AG09319 (cell line): ENCODE measurements at regions not wholly inside any gene's neighbourhood (a gene's known extent, or its start where the extent isn't known, plus 50 kb on each side); places are given as distances from the start of the nearest gene placed in this dataset.

ENCODE experiments used
- DNase-seq: peaks from one replicate; pipeline ENCODE4 v3.0.0-alpha.2; 2010; ENCODE audit warnings: low read depth; ENCODE audit errors: extremely low read depth
- CTCF ChIP-seq: IDR thresholded peaks from 2 replicates; pipeline ENCODE4 v1.5.1; 2011; ENCODE audit warnings: low read depth, mild to moderate bottlenecking, inconsistent platforms, low read length, moderate library complexity

- no peak for TF ChIP-seq CTCF
- no peak for DNase-seq
Measured at GRCh38 chr17:69882281-69882680, 192.7 kb upstream of the KCNJ16 start.

- no peak for DNase-seq
- no peak for TF ChIP-seq CTCF
Measured at GRCh38 chr17:69883120-69883519, 191.9 kb upstream of the KCNJ16 start.

- no peak for DNase-seq
- TF ChIP-seq CTCF, result no peak
Measured at GRCh38 chr17:69884356-69884755, 190.7 kb upstream of the KCNJ16 start.

- TF ChIP-seq CTCF, result no peak
- no peak for DNase-seq
Measured at GRCh38 chr17:69884846-69885245, 190.2 kb upstream of the KCNJ16 start.

- no peak for TF ChIP-seq CTCF
- no peak for DNase-seq
Measured at GRCh38 chr17:69898601-69899000, 176.4 kb upstream of the KCNJ16 start.

GRCh38 chr17:69900101-69900500 lies 174.9 kb upstream of the KCNJ16 start:
- no peak for DNase-seq

GRCh38 chr17:69900829-69901228 lies 174.2 kb upstream of the KCNJ16 start:
- no peak for DNase-seq
- no peak for TF ChIP-seq CTCF

More at GRCh38 chr17:69900101-69900500, 174.9 kb upstream of the KCNJ16 start:
- TF ChIP-seq CTCF, result no peak
